ENCODE measurements at regions not wholly inside any gene's neighbourhood (a gene's known extent, or its start where the extent isn't known, plus 50 kb on each side); places are given as distances from the start of the nearest gene placed in this dataset.
"Not testable (repeated sequence)": the region's sequence is repeated elsewhere in the genome, so short reads cannot be mapped to it uniquely, and the experiment has no call there.

- not testable (repeated sequence) for DNase-seq (ENCODE audit: low spot score); ATAC-seq (ENCODE audit: low FRiP score)
These were observed 52.0 kb downstream of the SYT15B start for GRCh38 chr10:47711428-47711827.

DNA sequence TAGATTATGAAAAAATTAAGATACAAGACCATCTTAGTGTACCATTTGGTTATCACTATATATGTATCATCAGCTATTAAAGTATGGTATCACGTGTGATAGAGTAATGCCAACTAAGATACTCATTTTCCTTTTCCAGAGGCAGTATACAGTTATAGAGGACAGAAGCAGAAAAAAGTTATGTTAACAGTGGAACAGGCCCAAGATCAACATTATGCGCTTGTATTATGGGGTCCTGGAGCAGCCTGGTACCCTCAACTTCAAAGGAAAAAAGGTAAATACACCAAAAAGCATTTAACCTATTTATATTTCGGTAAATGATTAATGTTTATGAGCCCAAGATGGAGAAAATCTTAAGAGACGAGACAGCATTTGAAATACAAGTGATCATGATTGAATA is 52.9 kb downstream of the SYT15B start:
- ATAC-seq (ENCODE audit: low FRiP score); DNase-seq (ENCODE audit: low spot score): not testable (repeated sequence)

DNA sequence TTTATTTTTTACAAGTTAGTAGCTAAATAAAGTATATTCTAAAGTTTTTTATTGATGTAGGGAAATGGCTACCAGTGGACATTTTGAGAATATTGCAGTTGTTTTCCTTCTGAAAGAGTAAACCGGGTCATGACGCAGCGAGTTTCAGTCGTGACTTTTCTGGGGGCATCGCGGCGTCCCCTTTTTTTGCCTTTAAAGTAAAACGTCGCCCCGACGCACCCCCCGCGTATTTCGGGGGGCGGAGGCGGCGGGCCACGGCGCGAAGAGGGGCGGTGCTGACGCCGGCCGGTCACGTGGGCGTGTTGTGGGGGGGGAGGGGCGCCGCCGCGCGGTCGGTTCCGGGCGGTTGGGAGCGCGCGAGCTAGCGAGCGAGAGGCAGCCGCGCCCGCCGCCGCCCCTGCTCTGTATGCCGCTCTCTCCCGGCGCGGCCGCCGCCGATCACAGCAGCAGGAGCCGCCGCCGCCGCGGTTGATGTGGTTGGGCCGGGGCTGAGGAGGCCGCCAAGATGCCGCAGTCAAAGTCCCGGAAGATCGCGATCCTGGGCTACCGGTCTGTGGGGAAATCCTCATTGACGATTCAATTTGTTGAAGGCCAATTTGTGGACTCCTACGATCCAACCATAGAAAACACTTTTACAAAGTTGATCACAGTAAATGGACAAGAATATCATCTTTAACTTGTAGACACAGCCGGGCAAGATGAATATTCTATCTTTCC is 57.5 kb downstream of the SYT15B start:
- not testable (repeated sequence) for DNase-seq (ENCODE audit: low spot score)
- ATAC-seq (ENCODE audit: low FRiP score), result peak; percentile 99

- not testable (repeated sequence) for DNase-seq (ENCODE audit: low spot score); ATAC-seq (ENCODE audit: low FRiP score)
These were observed 62.1 kb downstream of the SYT15B start for GRCh38 chr10:47701285-47701684.

DNA sequence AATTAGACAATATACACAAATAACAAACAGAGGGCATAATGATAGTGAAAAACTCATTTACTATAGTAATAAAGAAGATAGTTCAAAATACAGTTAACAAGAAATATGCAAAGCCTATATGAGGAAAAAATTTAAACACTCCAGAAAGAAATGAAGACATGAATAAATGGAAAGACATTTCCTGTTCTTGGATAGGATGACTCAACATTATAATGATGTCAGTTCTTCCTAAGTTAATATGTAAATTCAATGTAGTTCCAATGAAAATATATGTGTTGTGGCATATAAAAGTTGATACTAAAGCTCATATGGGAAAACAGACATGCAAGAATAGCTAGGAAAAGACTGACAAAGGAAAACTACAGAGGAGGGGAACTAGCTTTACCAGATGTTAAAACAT is 63.5 kb downstream of the SYT15B start:
- not testable (repeated sequence) for DNase-seq (ENCODE audit: low spot score); ATAC-seq (ENCODE audit: low FRiP score)

GRCh38 chr10:47696170-47696569 is 67.2 kb downstream of the SYT15B start:
- DNase-seq (ENCODE audit: low spot score); ATAC-seq (ENCODE audit: low FRiP score): not testable (repeated sequence)

DNA sequence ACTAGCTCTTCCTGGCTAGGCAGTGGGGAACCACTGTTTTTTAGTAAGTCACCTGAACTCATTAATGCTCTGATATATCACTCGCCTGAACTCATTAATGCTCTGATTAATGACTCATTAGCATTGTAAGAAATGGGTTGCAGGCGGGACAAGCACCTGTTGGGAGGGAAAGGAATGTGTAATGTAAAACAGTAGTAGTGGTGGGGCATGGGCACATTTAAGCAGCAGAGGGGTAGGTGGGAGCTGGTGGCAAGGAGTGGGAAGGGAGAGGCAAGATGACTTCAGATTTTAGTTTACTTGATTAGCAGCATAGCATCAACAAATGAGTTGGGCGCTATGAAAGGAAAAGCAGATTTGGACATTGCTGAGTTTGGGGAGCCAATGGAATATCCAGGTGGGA is 68.2 kb downstream of the SYT15B start:
- not testable (repeated sequence) for ATAC-seq (ENCODE audit: low FRiP score); DNase-seq (ENCODE audit: low spot score)

GRCh38 chr10:47690304-47690703 is 73.1 kb downstream of the SYT15B start:
- not testable (repeated sequence) for DNase-seq (ENCODE audit: low spot score); ATAC-seq (ENCODE audit: low FRiP score)

GRCh38 chr10:47683826-47684475 is 79.4 kb downstream of the SYT15B start:
- not testable (repeated sequence) for ATAC-seq (ENCODE audit: low FRiP score); DNase-seq (ENCODE audit: low spot score)

- ATAC-seq (ENCODE audit: low FRiP score), result not testable (repeated sequence)
These were observed 81.8 kb downstream of the SYT15B start for GRCh38 chr10:47681638-47681990.

GRCh38 chr10:47680848-47681637 is 82.3 kb downstream of the SYT15B start:
- peak; percentile 75 for ATAC-seq (ENCODE audit: low FRiP score)
- not testable (repeated sequence) for DNase-seq (ENCODE audit: low spot score)

More at GRCh38 chr10:47681638-47681990, 81.8 kb downstream of the SYT15B start:
- DNase-seq (ENCODE audit: low spot score), result not testable (repeated sequence)

- DNase-seq (ENCODE audit: low spot score); ATAC-seq (ENCODE audit: low FRiP score): not testable (repeated sequence)
These were observed 87.3 kb downstream of the SYT15B start for GRCh38 chr10:47676102-47676501.

DNA sequence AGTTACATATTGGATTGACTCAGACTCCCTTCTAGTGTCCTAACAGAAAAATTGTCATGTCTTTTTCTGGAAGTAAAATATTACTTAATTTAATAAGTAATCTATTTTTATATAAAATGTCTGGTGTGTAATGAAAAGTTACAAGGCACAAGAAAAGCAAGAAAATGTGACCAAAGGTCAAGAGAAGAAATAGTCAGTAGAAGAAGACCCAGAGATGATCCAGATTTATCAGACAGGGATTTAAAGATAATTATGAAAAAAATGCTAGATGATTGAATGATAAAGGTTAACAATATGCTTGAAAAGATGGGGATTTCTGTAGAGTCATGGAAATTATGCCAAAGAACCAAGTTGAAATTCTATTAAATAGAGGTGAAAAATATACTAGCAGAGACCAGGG is 87.8 kb downstream of the SYT15B start:
- ATAC-seq (ENCODE audit: low FRiP score), result not testable (repeated sequence)

DNA sequence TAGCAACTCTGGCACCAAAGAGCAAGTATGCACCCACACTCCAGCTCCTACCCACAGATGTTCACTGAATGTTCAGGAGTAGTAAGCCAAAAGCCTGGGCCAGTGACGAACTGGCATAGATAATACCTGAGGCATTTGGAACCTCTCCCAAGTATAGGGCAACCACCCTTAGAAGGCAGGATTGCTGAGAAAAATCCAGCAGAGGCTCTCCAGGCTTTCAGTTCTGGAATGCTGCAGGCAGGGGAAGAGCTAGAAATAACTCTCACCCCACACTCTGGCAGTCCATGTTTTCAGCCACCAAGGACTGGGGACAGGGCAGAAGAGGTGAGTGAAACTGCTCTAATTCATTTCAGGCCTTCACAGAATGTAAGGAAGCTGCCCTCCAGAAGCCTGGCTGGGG is 90.3 kb downstream of the SYT15B start:
- not testable (repeated sequence) for DNase-seq (ENCODE audit: low spot score); ATAC-seq (ENCODE audit: low FRiP score)

More for the DNA sequence above, 87.8 kb downstream of the SYT15B start:
- DNase-seq (ENCODE audit: low spot score), result not testable (repeated sequence)

- not testable (repeated sequence) for ATAC-seq (ENCODE audit: low FRiP score); DNase-seq (ENCODE audit: low spot score)
These were observed 92.5 kb downstream of the SYT15B start for GRCh38 chr10:47670857-47671256.

GRCh38 chr10:47661955-47662577 is 101.3 kb downstream of the SYT15B start:
- ATAC-seq (ENCODE audit: low FRiP score), result not testable (repeated sequence)

GRCh38 chr10:47656732-47657131 is 106.7 kb downstream of the SYT15B start:
- DNase-seq (ENCODE audit: low spot score); ATAC-seq (ENCODE audit: low FRiP score): not testable (repeated sequence)

More at GRCh38 chr10:47661955-47662577, 101.3 kb downstream of the SYT15B start:
- not testable (repeated sequence) for DNase-seq (ENCODE audit: low spot score)

DNA sequence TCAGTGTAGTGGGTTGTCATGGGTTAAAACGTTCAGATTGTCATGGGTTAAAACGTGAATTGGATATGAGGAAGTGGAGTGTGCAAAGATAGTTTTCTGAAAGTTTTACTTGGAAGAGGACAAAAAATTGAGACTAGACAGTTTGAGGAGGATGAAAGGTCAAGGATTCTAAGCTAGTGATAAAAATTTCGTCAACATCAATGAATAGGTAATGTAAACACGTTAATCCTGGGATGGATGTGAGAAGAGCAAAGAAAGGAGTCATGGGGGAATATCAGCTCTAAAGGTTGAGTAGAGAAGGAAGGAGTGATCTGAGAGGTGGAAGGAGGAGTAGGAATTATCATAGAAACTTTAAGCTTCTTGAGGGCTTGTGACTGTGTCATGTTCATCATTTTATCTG is 109.2 kb downstream of the SYT15B start:
- not testable (repeated sequence) for DNase-seq (ENCODE audit: low spot score); ATAC-seq (ENCODE audit: low FRiP score)

DNA sequence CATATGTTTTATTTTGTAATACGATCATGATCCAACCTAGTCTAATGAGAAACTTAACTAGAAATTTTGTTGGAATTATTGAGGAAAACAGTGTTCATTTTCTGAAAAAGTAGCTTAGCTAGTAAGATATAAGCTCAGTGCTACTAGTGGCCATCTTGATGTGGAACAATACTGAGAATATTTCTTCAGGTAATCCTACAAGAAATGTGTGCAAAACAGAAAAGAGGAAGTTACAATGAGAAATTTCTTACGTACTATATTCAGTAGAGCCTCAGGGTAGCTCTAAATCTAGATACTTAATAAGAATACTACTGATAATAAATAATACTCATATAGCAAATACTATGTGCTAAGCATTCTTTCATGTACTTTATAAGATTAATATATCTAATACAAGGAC is 114.8 kb downstream of the SYT15B start:
- DNase-seq (ENCODE audit: low spot score); ATAC-seq (ENCODE audit: low FRiP score): not testable (repeated sequence)

All from omental fat pad (tissue), 1 donor.